Left colon (tissue), 2 donors: ENCODE measurements at regions not wholly inside any gene's neighbourhood (a gene's known extent, or its start where the extent isn't known, plus 50 kb on each side); places are given as distances from the start of the nearest gene placed in this dataset.

Experiments used
- ATAC-seq: fragments of 200-7000 bp; cut with Tn5 transposase; one replicate; pipeline ENCODE4 v1.9.1; 2020; ENCODE audit warnings: mild to moderate bottlenecking, moderate library complexity
- DNase-seq, 2 donors: peaks; one replicate each; pipeline ENCODE4 v3.0.0-alpha.2; 2020
- intact Hi-C, 2 donors: fragments of 100-400 bp; cut with DNase I in 1 of 2; cut with micrococcal nuclease in 1 of 2; formaldehyde crosslinking; loops; one replicate each; pipeline versions ENCODE4 v1.11.2 to v1.14.0; 2022; cut with DNase I, micrococcal nuclease
- donor health status: DM: no; HTN: no; CAD: no.
- donor health status: DM: yes; HTN: yes; CAD: no.

DNA sequence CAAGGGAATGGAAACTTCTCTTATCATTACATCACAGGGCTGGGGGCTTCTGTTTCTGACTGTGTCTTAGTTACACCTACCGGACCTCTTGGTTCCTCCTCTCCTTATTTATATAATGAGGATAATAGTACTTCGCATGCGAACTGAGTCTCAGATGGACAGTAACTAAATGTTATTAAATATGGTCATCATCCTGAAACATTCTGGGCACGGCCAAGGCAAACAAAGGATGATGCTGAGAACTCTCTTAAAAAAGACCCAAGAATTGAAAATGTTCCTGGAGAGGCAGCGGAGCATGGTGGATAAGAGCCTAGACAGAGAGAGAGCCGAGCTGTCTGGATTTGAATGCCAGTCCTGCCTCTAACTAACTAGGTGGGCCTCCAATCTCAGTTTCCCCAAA is 119.8 kb upstream of the SASH1 start:
- DNase-seq (no peak), ATAC-seq (no peak)
- intact Hi-C loops: no loop called here

DNA sequence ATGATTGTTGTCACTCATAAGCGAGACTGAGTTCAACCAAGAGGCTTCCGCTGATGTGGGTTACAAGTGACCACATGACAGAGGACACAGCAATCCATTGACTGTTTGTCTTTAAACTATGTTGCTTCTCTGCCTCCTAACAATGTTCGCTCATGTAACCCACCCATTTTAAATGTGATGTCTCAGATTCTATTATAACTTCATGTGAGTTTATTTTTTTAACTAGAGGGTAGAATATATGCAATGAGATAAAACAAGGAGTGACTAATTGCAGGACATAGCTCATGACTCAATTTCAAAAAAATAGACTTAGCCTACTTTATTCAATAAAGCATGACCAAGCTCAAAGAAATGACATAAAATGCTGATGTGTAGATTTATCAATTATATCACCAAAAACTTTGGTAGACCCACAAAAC is 119.2 kb upstream of the SASH1 start:
- no peak for DNase-seq
- intact Hi-C loops: no loop called here
- ATAC-seq: no peak

- intact Hi-C loops: no loop called here
- DNase-seq: no peak
- no peak for ATAC-seq
These were observed 116.8 kb upstream of the SASH1 start for GRCh38 chr6:148225871-148226270.

- intact Hi-C loops: no loop called here
- DNase-seq (no peak), ATAC-seq (no peak)
These were observed 116.4 kb upstream of the SASH1 start for GRCh38 chr6:148226284-148226683.

DNA sequence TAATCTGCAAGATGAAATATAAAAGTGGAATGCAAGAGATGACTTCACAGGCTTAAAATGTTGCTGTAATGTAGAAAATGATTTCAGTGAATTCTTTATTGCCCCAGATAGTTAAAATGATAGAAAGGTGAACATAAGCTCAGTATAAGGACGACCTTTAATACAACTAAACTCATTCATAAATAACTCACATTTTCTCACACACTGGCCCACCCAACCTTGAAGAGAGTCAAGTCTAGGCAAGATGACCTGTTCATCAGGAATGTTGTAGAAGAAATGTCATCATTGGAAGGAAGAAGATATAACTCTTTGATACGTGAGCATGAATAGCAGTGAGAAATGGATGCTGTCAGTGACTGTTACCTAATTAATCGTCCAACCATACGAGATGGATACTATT is 111.1 kb upstream of the SASH1 start:
- ATAC-seq (no peak), DNase-seq (no peak)
- intact Hi-C loops: no loop called here

DNA sequence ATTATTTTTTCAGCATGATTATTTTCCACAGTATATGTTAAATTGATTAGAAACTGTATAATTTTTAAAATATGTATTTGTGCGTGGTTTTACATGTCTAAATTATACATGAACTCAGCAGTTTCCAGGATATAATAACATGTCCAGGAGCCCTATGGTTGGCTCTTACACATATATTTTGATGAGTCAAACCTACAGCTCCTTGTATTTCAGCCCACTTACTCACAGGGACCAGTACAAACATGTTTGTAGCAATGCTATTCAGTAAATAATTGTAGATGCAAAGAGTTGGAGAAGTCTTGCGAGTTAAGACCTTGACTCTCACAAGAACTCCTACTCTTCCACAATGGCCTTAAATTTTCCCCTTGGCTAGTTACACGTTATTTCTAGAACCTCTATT is 107.2 kb upstream of the SASH1 start:
- ATAC-seq: no peak
- intact Hi-C loops: no loop called here

GRCh38 chr6:148238713-148239112 is 103.9 kb upstream of the SASH1 start:
- intact Hi-C loops: no loop called here

More for the DNA sequence above, 107.2 kb upstream of the SASH1 start:
- DNase-seq: no peak

DNA sequence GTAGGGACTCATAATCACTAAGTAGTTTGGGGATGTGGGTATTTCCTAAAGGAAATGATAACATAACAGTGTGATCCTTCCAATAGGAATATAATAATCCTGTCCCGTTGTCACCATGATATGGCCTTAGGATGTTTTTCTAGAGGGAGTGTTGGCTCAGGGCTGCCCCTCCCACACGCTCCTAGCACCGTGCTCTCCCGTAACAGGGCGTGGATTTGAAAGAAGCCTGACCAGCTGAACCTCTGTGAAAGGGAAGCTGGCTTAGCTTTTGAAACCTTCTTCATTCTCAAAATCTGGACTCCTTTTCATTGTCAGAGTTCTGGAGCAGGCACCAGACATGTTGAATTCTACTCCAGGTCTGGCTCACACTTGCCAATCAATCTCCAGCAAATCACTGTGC is 103.4 kb upstream of the SASH1 start:
- ATAC-seq (peak; percentile 82), DNase-seq (peak in 1 of 2 donors; percentile 15)
- intact Hi-C loops: no loop called here

More at GRCh38 chr6:148238713-148239112, 103.9 kb upstream of the SASH1 start:
- no peak for ATAC-seq
- DNase-seq: no peak

- intact Hi-C loops: no loop called here
- no peak for DNase-seq
- ATAC-seq: no peak
These were observed 102.7 kb upstream of the SASH1 start for GRCh38 chr6:148239801-148240460.

- no peak for DNase-seq
- no peak for ATAC-seq
- intact Hi-C loops: no loop called here
These were observed 102.2 kb upstream of the SASH1 start for GRCh38 chr6:148240461-148240840.

DNA sequence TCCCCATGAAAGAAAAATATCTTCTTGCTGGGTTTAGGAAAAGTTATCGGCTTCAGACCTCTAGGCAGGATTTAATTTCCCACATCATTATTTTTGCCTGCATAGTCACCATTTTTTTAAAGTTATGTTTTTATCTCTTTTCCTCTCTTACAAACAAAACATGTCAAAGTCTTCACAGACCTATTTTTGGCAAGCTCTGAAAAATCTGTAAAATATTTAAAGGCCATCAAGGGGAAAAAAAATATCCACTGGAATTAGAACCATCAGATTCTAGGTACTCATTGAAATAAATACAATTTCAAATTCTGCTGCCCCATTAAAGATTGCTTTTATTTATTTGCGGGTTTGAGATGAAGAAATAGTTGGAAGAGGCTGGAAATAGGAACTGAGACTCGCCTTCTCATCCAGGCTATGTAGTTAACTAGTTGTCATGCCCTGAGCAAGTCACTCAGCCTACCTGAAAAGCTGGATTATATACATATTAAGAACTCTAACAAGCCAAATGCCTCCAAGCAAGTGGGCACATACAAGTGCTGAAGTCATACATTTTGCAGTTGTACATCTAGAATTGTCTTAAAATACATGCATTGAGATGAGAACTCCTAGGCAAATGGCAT is 101.7 kb upstream of the SASH1 start:
- DNase-seq (no peak), ATAC-seq (no peak)
- intact Hi-C loops: no loop called here

DNA sequence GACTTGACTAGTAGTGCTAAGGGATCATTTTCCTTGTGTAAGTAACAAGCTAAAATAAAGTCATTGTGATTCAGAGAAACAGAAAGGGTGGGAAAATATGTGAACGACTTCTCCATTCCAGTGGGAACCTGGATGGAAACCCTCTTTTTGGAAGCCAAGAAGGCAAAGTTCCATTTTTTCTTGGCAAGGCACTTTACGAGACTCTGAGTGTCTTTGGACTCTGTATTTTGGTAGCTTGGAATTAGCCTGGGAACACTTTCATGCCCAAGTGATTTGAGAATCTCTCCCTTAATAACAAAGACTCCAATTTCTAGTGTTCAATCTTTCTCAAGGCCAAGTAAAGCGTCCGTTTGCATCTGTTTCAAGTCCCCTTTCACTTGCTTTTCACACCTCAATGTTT is 100.5 kb upstream of the SASH1 start:
- DNase-seq (no peak), ATAC-seq (no peak)
- intact Hi-C loops: no loop called here

DNA sequence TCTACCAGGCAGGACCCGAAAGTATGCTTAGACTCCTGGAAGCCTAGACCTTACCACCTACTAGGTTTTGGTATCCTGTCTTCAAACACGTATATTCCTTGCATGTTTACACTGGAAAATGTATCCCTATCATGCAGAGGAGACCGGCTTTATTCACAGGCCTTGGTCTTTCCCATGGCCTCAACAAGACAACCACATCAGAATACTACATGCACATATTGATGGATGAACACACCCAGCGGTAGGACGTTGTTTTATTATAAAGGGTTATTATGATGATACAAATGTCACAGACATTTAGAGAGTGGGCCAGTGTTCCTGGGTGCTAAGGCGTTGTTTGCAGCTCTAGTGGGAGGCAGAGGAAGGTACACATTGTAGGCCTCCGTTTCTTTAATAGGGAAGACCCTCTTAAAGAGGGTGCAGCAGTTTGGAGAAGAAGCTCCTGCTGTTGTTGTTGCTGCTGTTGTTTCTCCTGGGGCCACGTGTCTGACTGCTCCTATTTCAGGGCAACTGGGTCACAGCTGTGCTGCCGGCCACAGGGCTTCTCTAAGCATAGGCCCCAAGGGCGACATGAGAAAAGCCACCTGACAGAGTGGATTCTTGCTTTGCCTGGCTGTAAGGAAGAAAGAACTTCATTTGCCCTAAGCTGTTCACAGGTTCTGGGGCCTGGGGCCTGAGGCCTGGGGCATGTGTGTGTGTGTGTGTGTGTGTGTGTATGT is 98.3 kb upstream of the SASH1 start:
- intact Hi-C loops: no loop called here
- DNase-seq (no peak), ATAC-seq (no peak)

DNA sequence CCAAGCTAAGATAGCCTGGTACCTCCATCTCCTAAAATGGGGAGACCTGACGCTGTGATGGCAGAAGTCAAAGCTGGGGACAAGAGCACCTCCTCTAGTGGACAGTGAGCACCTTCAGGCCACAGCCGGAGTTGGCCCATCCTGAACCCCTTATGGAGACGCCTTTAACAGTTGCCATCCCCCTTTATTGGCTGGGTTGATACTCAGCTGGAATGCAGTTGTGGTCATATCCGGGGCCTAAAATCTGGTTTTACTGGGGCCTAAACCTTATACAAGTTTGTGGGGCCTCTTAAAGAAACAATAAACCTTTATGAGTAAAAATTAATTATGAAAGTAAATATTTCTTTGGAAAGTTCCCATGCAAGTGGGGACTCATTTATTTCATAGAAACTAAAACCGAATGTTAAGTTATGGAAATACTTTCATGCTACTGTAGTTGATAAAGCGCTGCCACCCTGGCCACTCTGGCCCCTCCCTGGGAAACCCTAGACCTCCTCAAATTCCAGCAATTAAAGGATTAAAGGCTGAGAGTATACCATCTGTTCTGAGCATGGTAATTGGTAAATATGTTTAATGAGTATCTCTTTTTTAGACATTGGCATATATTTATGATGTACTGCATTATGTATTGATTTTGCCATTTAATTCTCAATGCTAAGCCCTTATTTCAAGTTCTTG is 95.1 kb upstream of the SASH1 start:
- no peak for ATAC-seq
- no peak for DNase-seq
- intact Hi-C loops: no loop called here

GRCh38 chr6:148249160-148249559 is 93.5 kb upstream of the SASH1 start:
- no peak for DNase-seq

GRCh38 chr6:148249679-148250375 is 92.8 kb upstream of the SASH1 start:
- intact Hi-C loops: loop anchor here in 1 of 2 donors (5.0 kb wide), 1 partner anchor 73 kb away; no protein-coding TSS in a partner anchor
- ATAC-seq: no peak

More at GRCh38 chr6:148249160-148249559, 93.5 kb upstream of the SASH1 start:
- intact Hi-C loops: no loop called here
- no peak for ATAC-seq

DNA sequence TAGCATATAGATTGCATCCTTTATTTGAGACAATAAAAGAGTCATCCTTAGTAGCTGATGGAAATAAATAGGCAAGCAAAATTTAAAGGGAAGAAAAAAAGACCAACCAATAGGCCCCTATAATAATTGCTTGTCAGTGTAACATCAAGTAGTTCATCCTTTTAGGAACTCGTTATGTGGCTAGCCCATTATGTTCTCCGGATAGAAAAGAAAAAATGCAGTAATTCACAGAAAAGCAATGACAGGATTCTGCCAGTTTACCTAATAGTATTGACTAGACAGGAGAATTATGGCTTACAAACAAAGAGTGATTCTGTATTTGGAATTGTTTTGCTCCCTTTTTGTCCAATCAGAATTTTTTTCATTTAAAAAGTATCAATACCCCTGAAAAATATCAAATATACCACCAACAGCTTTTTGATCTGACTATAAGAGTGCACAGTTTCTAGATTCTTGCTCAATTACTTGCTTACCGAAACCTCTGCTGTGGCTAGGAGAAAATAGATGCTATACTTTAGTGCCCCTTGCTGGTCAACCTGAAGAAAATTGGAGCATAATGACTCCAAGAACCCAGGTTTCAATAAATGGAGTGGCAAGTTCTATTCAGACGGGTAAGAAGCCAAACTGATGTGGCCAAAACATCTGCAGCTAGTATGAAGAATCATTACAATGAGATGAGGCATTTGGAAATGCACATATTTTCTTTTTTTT is 91.5 kb upstream of the SASH1 start:
- intact Hi-C loops: loop anchor here in 1 of 2 donors (5.0 kb wide), 1 partner anchor 74 kb away; no protein-coding TSS in a partner anchor
- no peak for DNase-seq
- ATAC-seq: peak; percentile 51

More at GRCh38 chr6:148249679-148250375, 92.8 kb upstream of the SASH1 start:
- no peak for DNase-seq

- intact Hi-C loops: loop anchor here in 1 of 2 donors (5.0 kb wide), 1 partner anchor 75 kb away; no protein-coding TSS in a partner anchor
- ATAC-seq (no peak), DNase-seq (no peak)
These were observed 90.7 kb upstream of the SASH1 start for GRCh38 chr6:148251891-148252290.
